A673 (cell line): ENCODE measurements at regions not wholly inside any gene's neighbourhood (a gene's known extent, or its start where the extent isn't known, plus 50 kb on each side); places are given as distances from the start of the nearest gene placed in this dataset.

ENCODE experiments used
- BruUV-seq: library from RNA; stranded (reverse); fragments of 400-500 nt; replicated peaks from 2 replicates; lab custom pipeline; 2021; lab: Mats Ljungman, UMichigan
- CTCF ChIA-PET: fragments of 300-600 bp; sonication (Branson Sonifier 250); formaldehyde crosslinking; loops from one replicate; lab custom pipeline; 2022; ENCODE audit warnings: antibody characterized with exemption; lab: Charles Lee
- POLR2A ChIA-PET: fragments of 300-600 bp; sonication (Branson Sonifier 250); formaldehyde crosslinking; loops from one replicate; lab custom pipeline; 2022; ENCODE audit warnings: antibody characterized with exemption; ENCODE audit not compliant: low non-redundant PET; lab: Charles Lee
- DNase-seq: peaks from one replicate; pipeline ENCODE4 v3.0.0-alpha.2; 2015; ENCODE audit warnings: low spot score
- H3K27ac ChIP-seq: fragments of 200-600 bp; sonication (generic); 2 replicates; pipeline ENCODE4 v1.5.1; 2016; ENCODE audit warnings: mixed run types, low read depth, mild to moderate bottlenecking, mixed read lengths, antibody characterized with exemption, low read length; ENCODE audit not compliant: poor library complexity, severe bottlenecking
- H3K27me3 ChIP-seq: fragments of 200-600 bp; sonication (generic); replicated peaks from 2 replicates; pipeline ENCODE4 v1.6.1; 2017; ENCODE audit warnings: mixed run types, low read depth, mild to moderate bottlenecking, mixed read lengths, antibody characterized with exemption, low read length; ENCODE audit not compliant: insufficient read depth, poor library complexity
- H3K36me3 ChIP-seq: fragments of 200-600 bp; sonication (generic); 2 replicates; pipeline ENCODE4 v1.6.1; 2016; ENCODE audit warnings: mixed run types, mild to moderate bottlenecking, mixed read lengths, antibody characterized with exemption, low read length; ENCODE audit not compliant: insufficient read depth, poor library complexity, severe bottlenecking
- H3K4me1 ChIP-seq: fragments of 200-600 bp; sonication (generic); 2 replicates; pipeline ENCODE4 v1.6.1; 2017; ENCODE audit warnings: mixed run types, mild to moderate bottlenecking, mixed read lengths, antibody characterized with exemption, low read length; ENCODE audit not compliant: insufficient read depth, poor library complexity, severe bottlenecking
- H3K4me3 ChIP-seq: fragments of 200-600 bp; sonication (generic); 2 replicates; pipeline ENCODE4 v1.5.1; 2016; ENCODE audit warnings: low read depth, mixed run types, mild to moderate bottlenecking, mixed read lengths, low read length; ENCODE audit not compliant: poor library complexity, severe bottlenecking
- H3K9me3 ChIP-seq: fragments of 200-600 bp; sonication (generic); 2 replicates; pipeline ENCODE4 v1.6.1; 2016; ENCODE audit warnings: mixed run types, low read depth, mild to moderate bottlenecking, mixed read lengths, antibody characterized with exemption, low read length; ENCODE audit not compliant: poor library complexity, severe bottlenecking
- CTCF ChIP-seq: fragments of 300-800, 200-600 bp; sonication (generic); conservative IDR thresholded peaks from 2 replicates; pipeline ENCODE4 v1.5.1; 2017; ENCODE audit warnings: low read depth, mild to moderate bottlenecking, antibody characterized with exemption, low read length, moderate library complexity, mixed read lengths
- EZH2 ChIP-seq: fragments of 200-600 bp; sonication (generic); IDR thresholded peaks from 2 replicates; pipeline ENCODE4 v1.6.1; 2017; ENCODE audit warnings: borderline replicate concordance, low read depth, mild to moderate bottlenecking, mixed read lengths, antibody characterized with exemption, low read length; ENCODE audit not compliant: poor library complexity, severe bottlenecking
- intact Hi-C: fragments of 100-400 bp; cut with micrococcal nuclease; formaldehyde crosslinking; loops from one replicate; pipeline ENCODE4 v1.10.0; 2022; ENCODE audit not compliant: unreplicated experiment

- no peaks in the 10 kb centered on the region for H3K27me3 ChIP-seq
- no peak overlapping the region for H3K27ac ChIP-seq
- ChIA-PET POLR2A (no interaction called here), CTCF (no interaction called here)
- BruUV-seq: no TSS peak
- no peaks in the 10 kb centered on the region for H3K4me1 ChIP-seq
- DNase-seq: no peak
- H3K9me3 ChIP-seq: no peaks in the 10 kb centered on the region
- no peaks in the 10 kb centered on the region for H3K36me3 ChIP-seq
- intact Hi-C loops: no loop called here
- no peak overlapping the region for H3K4me3 ChIP-seq
- no peak for TF ChIP-seq CTCF
- TF ChIP-seq EZH2: no peak
Measured at GRCh38 chr3:156050918-156051317, 69.5 kb upstream of the KCNAB1 start.

DNA sequence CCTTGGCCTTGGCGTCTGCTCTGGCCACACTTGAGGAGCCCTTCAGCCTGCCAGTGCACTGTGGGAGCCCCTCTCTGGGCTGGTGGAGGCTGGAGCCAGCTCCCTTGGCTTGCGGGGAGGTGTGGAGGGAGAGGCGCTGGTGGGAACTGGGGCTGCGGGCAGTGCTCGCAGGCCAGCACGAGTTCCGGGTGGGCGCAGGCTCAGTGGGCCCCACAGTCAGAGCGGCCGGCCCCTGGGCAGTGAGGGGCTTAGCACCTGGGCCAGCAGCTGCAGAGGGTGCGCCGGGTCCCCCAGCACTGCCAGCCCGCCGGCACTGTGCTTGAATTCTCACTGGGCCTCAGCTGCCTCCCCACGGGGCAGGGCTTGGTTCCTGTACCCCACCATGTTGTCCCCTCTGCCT is 68.7 kb upstream of the KCNAB1 start:
- intact Hi-C loops: no loop called here
- Histone ChIP-seq H3K27ac (no peak overlapping the region), H3K4me1 (no peaks in the 10 kb centered on the region), H3K36me3 (no peaks in the 10 kb centered on the region), H3K27me3 (no peaks in the 10 kb centered on the region), H3K9me3 (no peaks in the 10 kb centered on the region), H3K4me3 (no peak overlapping the region)
- CTCF ChIA-PET: no interaction called here
- POLR2A ChIA-PET: no interaction called here
- BruUV-seq: no TSS peak
- TF ChIP-seq CTCF: no peak
- no peak for TF ChIP-seq EZH2
- no peak for DNase-seq

DNA sequence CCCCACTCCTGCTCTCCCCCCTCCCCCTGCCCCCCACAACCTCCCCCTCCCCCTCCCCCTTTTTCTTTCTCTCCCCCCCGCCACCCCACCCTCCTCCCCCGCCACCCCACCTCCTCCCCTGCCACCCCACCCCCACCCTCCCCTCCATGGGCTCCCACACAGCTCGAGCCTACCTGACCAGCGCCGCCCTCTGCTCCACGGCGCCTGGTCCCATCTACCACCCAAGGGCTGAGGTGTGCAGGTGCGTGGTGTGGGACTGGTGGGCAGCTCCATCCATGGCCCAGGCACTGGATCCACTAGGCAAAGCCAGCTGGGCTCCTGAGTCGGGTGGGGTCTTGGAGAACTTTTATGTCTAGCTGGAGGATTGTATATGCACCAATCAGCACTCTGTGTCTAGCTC is 68.3 kb upstream of the KCNAB1 start:
- H3K9me3 ChIP-seq: no peaks in the 10 kb centered on the region
- TF ChIP-seq EZH2: no peak
- TF ChIP-seq CTCF: no peak
- no peaks in the 10 kb centered on the region for H3K27me3 ChIP-seq
- no peak overlapping the region for H3K4me3 ChIP-seq
- ChIA-PET CTCF (no interaction called here), POLR2A (no interaction called here)
- no peak for DNase-seq
- intact Hi-C loops: no loop called here
- H3K27ac ChIP-seq: no peak overlapping the region
- H3K36me3 ChIP-seq: no peaks in the 10 kb centered on the region
- no peaks in the 10 kb centered on the region for H3K4me1 ChIP-seq
- no TSS peak for BruUV-seq
